ENCODE measurements at regions not wholly inside any gene's neighbourhood (a gene's known extent, or its start where the extent isn't known, plus 50 kb on each side); places are given as distances from the start of the nearest gene placed in this dataset.

DNA sequence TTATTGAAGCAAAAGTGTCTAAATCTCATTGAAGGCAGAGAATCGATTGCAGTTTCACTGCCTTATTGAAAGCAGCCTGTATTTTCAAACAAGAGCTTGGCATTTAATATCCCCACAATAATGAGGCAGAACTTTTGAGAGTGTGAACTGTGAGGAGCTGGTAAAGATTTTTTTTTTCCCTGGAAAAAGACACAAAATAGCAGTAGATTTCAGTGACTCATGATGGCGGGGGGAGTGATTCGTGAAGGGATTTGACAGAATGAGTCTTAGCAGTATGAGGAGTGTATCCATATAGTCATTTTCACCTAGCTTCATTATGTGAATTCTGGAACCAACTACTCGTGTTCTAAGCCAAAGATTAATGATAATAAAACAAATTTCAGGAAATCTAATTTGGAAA lies 242.9 kb downstream of the ARL6IP6 start:
- no peak for DNase-seq (ENCODE audit: low spot score)
- no peaks in the 10 kb centered on the region for H3K4me1 Mint-ChIP-seq (ENCODE audit: low read depth)
- no peak overlapping the region for H3K4me3 Mint-ChIP-seq
- H3K36me3 Mint-ChIP-seq (ENCODE audit: low read depth), result no peaks in the 10 kb centered on the region
- H3K9me3 Mint-ChIP-seq, result no peaks in the 10 kb centered on the region
- no peak overlapping the region for H3K27ac Mint-ChIP-seq
- intact Hi-C loops (cut with micrococcal nuclease), result no loop called here
- no peaks in the 10 kb centered on the region for H3K27me3 Mint-ChIP-seq (ENCODE audit: insufficient read depth)

DNA sequence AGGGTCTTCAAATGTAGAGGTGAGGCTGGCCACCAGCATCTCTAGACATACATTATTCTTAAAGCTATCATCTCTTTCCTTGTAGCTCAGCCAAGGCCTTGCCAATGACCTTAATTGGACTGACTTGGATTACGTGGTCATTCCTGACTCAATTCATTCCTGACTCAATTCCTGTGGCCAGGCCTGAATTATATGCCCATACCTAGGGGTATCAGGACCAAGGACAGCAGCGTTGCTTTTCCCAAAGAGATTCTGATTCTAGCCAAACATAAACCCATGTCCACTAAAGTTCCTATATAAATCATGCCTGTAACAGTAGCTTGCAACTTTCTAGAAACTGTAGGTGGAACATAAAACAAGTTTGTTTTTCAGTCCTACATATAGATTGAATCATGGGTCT lies 231.7 kb downstream of the ARL6IP6 start:
- H3K27me3 Mint-ChIP-seq (ENCODE audit: insufficient read depth), result no peaks in the 10 kb centered on the region
- no peak overlapping the region for H3K27ac Mint-ChIP-seq
- H3K4me3 Mint-ChIP-seq, result no peak overlapping the region
- DNase-seq (ENCODE audit: low spot score), result no peak
- intact Hi-C loops (cut with micrococcal nuclease), result no loop called here
- H3K9me3 Mint-ChIP-seq, result no peaks in the 10 kb centered on the region
- no peaks in the 10 kb centered on the region for H3K36me3 Mint-ChIP-seq (ENCODE audit: low read depth)
- H3K4me1 Mint-ChIP-seq (ENCODE audit: low read depth), result no peaks in the 10 kb centered on the region

- H3K4me1 Mint-ChIP-seq (ENCODE audit: low read depth), result no peaks in the 10 kb centered on the region
- no peak overlapping the region for H3K27ac Mint-ChIP-seq
- no peak overlapping the region for H3K4me3 Mint-ChIP-seq
- H3K27me3 Mint-ChIP-seq (ENCODE audit: insufficient read depth), result no peaks in the 10 kb centered on the region
- DNase-seq (ENCODE audit: low spot score), result no peak
- H3K9me3 Mint-ChIP-seq, result no peaks in the 10 kb centered on the region
- intact Hi-C loops (cut with micrococcal nuclease), result no loop called here
- H3K36me3 Mint-ChIP-seq (ENCODE audit: low read depth), result no peaks in the 10 kb centered on the region
Observed at GRCh38 chr2:152944099-152944498, 225.7 kb downstream of the ARL6IP6 start.

DNA sequence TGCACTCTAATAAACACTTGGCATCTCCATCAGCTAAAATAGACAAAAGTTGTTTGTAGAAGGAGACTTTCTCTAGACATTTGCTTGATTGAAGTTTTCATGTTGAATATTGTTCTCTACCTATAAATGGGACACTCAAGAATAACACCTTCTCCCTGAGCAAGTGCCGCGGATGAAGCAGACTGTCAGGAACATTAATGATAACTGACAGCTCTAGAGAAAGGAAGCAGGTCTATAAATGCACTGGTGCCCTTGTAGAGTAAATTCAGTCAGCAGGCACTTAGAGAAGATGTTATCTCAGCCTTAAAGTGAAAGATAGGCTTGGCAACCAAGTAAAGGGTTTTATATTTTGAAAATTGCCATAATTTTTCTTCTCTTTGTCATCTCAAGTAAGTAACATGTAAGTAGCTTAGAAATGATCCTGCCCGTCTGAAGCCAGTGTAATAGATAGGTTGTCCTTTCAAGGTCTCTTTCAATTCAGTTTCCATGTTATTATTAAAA lies 224.6 kb downstream of the ARL6IP6 start:
- H3K27ac Mint-ChIP-seq, result no peak overlapping the region
- H3K9me3 Mint-ChIP-seq, result no peaks in the 10 kb centered on the region
- no peak for DNase-seq (ENCODE audit: low spot score)
- H3K4me3 Mint-ChIP-seq, result no peak overlapping the region
- no peaks in the 10 kb centered on the region for H3K4me1 Mint-ChIP-seq (ENCODE audit: low read depth)
- intact Hi-C loops (cut with micrococcal nuclease), result no loop called here
- H3K36me3 Mint-ChIP-seq (ENCODE audit: low read depth), result no peaks in the 10 kb centered on the region
- no peaks in the 10 kb centered on the region for H3K27me3 Mint-ChIP-seq (ENCODE audit: insufficient read depth)

DNA sequence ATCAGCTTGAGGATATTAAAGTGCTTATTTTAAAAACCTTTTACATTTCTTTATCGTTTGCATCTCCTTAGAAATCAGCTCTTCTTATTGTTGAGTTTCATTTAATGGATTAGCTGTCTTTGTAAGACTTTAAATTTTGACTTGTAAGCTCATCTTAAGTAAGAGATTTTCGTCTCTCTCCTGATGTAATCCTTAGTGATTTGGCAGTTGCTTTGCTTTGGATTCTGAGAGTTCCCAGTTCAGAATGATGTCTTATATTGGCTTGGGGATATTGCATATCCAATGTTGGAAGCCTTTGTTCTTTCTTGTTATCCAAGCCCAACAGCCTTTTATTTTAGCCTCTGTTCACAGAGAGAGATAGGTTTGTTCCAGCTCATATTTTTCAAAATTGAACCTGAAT lies 212.1 kb downstream of the ARL6IP6 start:
- no peak for DNase-seq (ENCODE audit: low spot score)
- no peak overlapping the region for H3K4me3 Mint-ChIP-seq
- no peaks in the 10 kb centered on the region for H3K36me3 Mint-ChIP-seq (ENCODE audit: low read depth)
- no peaks in the 10 kb centered on the region for H3K9me3 Mint-ChIP-seq
- no peaks in the 10 kb centered on the region for H3K4me1 Mint-ChIP-seq (ENCODE audit: low read depth)
- no peaks in the 10 kb centered on the region for H3K27me3 Mint-ChIP-seq (ENCODE audit: insufficient read depth)
- H3K27ac Mint-ChIP-seq, result no peak overlapping the region
- intact Hi-C loops (cut with micrococcal nuclease), result no loop called here

DNA sequence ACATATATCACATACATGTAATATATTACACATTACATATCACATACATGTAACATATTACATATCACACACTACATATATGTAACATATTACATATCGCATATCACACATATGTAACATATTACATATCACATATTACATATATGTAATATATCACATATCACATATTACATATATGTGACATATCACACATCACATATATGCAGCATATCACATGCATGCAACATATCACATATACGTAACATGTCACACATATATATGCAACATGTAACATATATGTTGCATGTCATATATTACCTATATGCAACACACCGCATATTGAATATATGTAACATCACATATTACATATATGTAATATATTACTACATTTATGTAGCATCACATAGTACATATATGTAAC lies 211.2 kb downstream of the ARL6IP6 start:
- H3K4me1 Mint-ChIP-seq (ENCODE audit: low read depth), result no peaks in the 10 kb centered on the region
- H3K4me3 Mint-ChIP-seq, result no peak overlapping the region
- intact Hi-C loops (cut with micrococcal nuclease), result no loop called here
- no peaks in the 10 kb centered on the region for H3K9me3 Mint-ChIP-seq
- no peak overlapping the region for H3K27ac Mint-ChIP-seq
- no peak for DNase-seq (ENCODE audit: low spot score)
- H3K27me3 Mint-ChIP-seq (ENCODE audit: insufficient read depth), result no peaks in the 10 kb centered on the region
- H3K36me3 Mint-ChIP-seq (ENCODE audit: low read depth), result no peaks in the 10 kb centered on the region

- intact Hi-C loops (cut with micrococcal nuclease), result loop anchor here (1.0 to 2.0 kb wide), 2 partner anchors 553 to 594 kb away; partner anchors contain the start of gene RPRM
- no peak overlapping the region for H3K4me3 Mint-ChIP-seq
Observed at GRCh38 chr2:152925547-152926448, 207.4 kb downstream of the ARL6IP6 start.

GRCh38 chr2:152924722-152925121 lies 206.3 kb downstream of the ARL6IP6 start:
- no peak overlapping the region for H3K27ac Mint-ChIP-seq
- H3K9me3 Mint-ChIP-seq, result no peaks in the 10 kb centered on the region
- intact Hi-C loops (cut with micrococcal nuclease), result no loop called here
- H3K27me3 Mint-ChIP-seq (ENCODE audit: insufficient read depth), result no peaks in the 10 kb centered on the region
- no peaks in the 10 kb centered on the region for H3K36me3 Mint-ChIP-seq (ENCODE audit: low read depth)
- no peak for DNase-seq (ENCODE audit: low spot score)
- no peaks in the 10 kb centered on the region for H3K4me1 Mint-ChIP-seq (ENCODE audit: low read depth)
- no peak overlapping the region for H3K4me3 Mint-ChIP-seq

More at GRCh38 chr2:152925547-152926448, 207.4 kb downstream of the ARL6IP6 start:
- Mint-ChIP-seq H3K9me3 (no peaks in the 10 kb centered on the region), H3K27me3 (ENCODE audit: insufficient read depth) (no peaks in the 10 kb centered on the region), H3K36me3 (ENCODE audit: low read depth) (no peaks in the 10 kb centered on the region), H3K27ac (no peak overlapping the region), H3K4me1 (ENCODE audit: low read depth) (no peaks in the 10 kb centered on the region)
- peak; percentile 8 for DNase-seq (ENCODE audit: low spot score)

GRCh38 chr2:152924219-152924618 lies 205.8 kb downstream of the ARL6IP6 start:
- no peaks in the 10 kb centered on the region for H3K27me3 Mint-ChIP-seq (ENCODE audit: insufficient read depth)
- no peak overlapping the region for H3K27ac Mint-ChIP-seq
- no peak for DNase-seq (ENCODE audit: low spot score)
- intact Hi-C loops (cut with micrococcal nuclease), result no loop called here
- no peaks in the 10 kb centered on the region for H3K4me1 Mint-ChIP-seq (ENCODE audit: low read depth)
- no peaks in the 10 kb centered on the region for H3K9me3 Mint-ChIP-seq
- no peak overlapping the region for H3K4me3 Mint-ChIP-seq
- no peaks in the 10 kb centered on the region for H3K36me3 Mint-ChIP-seq (ENCODE audit: low read depth)

DNA sequence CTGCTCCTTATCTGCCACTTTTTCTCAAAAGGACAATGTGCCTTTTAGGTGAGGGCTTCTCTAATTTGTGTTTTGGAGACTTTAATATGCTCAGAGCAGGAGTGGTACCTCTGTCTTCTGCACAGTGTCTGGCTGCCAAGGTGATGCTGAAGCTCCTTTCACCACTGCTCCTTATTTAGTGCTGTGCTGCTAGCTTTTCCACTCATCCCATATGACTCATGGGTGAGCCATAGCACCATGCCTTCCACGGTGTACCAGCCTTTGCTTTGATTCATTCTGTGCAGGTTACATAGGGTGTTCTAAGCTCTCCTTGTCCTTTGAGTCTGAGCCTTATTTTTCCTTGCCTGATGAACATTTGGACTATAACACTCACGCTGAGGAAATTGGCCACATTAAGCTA lies 202.4 kb downstream of the ARL6IP6 start:
- no peaks in the 10 kb centered on the region for H3K36me3 Mint-ChIP-seq (ENCODE audit: low read depth)
- no peak for DNase-seq (ENCODE audit: low spot score)
- no peaks in the 10 kb centered on the region for H3K4me1 Mint-ChIP-seq (ENCODE audit: low read depth)
- H3K9me3 Mint-ChIP-seq, result no peaks in the 10 kb centered on the region
- intact Hi-C loops (cut with micrococcal nuclease), result no loop called here
- no peaks in the 10 kb centered on the region for H3K27me3 Mint-ChIP-seq (ENCODE audit: insufficient read depth)
- no peak overlapping the region for H3K27ac Mint-ChIP-seq
- no peak overlapping the region for H3K4me3 Mint-ChIP-seq

DNA sequence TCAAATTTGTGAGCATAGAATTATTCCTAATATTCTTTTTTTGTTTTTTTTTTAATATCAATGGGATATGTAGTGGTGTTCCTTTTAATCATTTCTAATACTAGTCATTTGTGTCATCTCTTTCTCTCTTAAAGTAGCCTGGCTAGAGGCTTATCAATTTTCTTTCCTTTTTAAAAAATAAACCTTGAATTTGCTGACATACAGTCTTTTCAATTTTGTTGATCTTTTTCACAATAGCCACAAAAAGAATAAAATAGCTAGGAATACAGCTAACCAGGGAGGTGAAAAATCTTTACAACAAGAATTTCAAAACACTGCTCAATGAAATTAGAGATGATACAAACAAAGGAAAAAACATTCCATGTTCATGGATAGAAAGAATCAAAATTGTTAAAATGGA lies 192.6 kb downstream of the ARL6IP6 start:
- H3K27me3 Mint-ChIP-seq (ENCODE audit: insufficient read depth), result peaks cover 3% of the 10 kb centered on the region
- intact Hi-C loops (cut with micrococcal nuclease), result no loop called here
- no peaks in the 10 kb centered on the region for H3K9me3 Mint-ChIP-seq
- no peak overlapping the region for H3K27ac Mint-ChIP-seq
- no peak for DNase-seq (ENCODE audit: low spot score)
- no peaks in the 10 kb centered on the region for H3K36me3 Mint-ChIP-seq (ENCODE audit: low read depth)
- no peak overlapping the region for H3K4me3 Mint-ChIP-seq
- no peaks in the 10 kb centered on the region for H3K4me1 Mint-ChIP-seq (ENCODE audit: low read depth)

DNA sequence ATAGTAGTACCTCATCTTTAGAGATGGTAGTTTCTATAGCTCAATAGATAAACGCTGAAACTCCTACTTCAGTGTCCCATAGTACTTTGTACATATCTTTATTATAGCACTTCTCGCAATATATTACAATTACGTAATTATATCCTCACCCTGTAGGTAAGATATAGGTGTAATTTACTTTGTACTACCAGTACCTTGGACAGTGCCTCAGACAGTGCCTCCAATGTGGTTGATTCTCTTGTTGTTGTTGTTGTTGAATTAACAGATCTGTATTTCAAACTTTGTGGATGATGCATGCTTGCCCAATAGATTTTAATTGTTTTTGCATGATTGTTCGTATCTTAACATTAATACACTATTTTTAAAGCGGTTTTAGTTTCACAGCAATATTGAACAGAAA lies 188.6 kb downstream of the ARL6IP6 start:
- Mint-ChIP-seq H3K27me3 (ENCODE audit: insufficient read depth) (peaks cover under 1% of the 10 kb centered on the region), H3K4me1 (ENCODE audit: low read depth) (no peaks in the 10 kb centered on the region), H3K9me3 (no peaks in the 10 kb centered on the region), H3K27ac (no peak overlapping the region), H3K4me3 (no peak overlapping the region), H3K36me3 (ENCODE audit: low read depth) (no peaks in the 10 kb centered on the region)
- intact Hi-C loops (cut with micrococcal nuclease), result no loop called here
- no peak for DNase-seq (ENCODE audit: low spot score)

DNA sequence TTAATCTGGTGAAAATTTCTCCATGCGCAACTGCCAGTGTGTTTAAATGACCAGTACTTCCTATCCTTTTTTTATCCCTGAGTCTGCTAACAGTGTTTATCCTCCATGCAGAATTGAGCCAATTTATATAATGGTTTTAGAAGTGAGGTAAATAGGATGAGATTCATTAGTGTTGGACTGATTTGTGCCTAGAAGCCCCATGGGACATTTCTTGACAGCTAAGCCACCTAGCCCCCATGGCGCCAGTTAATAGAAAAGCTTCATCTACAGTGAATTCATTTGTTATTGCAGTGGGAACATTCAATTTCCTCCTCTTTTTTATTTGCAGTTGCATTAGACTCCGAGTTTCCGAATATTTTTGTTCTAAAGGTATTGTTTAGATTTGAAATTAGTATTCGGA lies 175.6 kb downstream of the ARL6IP6 start:
- H3K36me3 Mint-ChIP-seq (ENCODE audit: low read depth), result no peaks in the 10 kb centered on the region
- no peak overlapping the region for H3K27ac Mint-ChIP-seq
- DNase-seq (ENCODE audit: low spot score), result no peak
- H3K4me1 Mint-ChIP-seq (ENCODE audit: low read depth), result no peaks in the 10 kb centered on the region
- intact Hi-C loops (cut with micrococcal nuclease), result no loop called here
- H3K4me3 Mint-ChIP-seq, result no peak overlapping the region
- no peaks in the 10 kb centered on the region for H3K9me3 Mint-ChIP-seq
- H3K27me3 Mint-ChIP-seq (ENCODE audit: insufficient read depth), result no peaks in the 10 kb centered on the region
